HG02588 (cell line): ENCODE measurements at regions not wholly inside any gene's neighbourhood (a gene's known extent, or its start where the extent isn't known, plus 50 kb on each side); places are given as distances from the start of the nearest gene placed in this dataset.

Source experiments
- ATAC-seq: cut with Tn5 transposase; IDR thresholded peaks from one replicate; pipeline ENCODE4 v1.9.1; 2021; ENCODE audit warnings: mild to moderate bottlenecking, moderate library complexity; ENCODE audit not compliant: unreplicated experiment

GRCh38 chr2:6234702-6235101, 542.5 kb downstream of the SOX11 start:
- ATAC-seq, result no peak

GRCh38 chr2:6236317-6236716, 544.1 kb downstream of the SOX11 start:
- no peak for ATAC-seq

- no peak for ATAC-seq
Observed at GRCh38 chr2:6237039-6237660, 545.0 kb downstream of the SOX11 start.

- ATAC-seq, result no peak
Observed at GRCh38 chr2:6249557-6249956, 557.4 kb downstream of the SOX11 start.

- ATAC-seq, result no peak
Observed at GRCh38 chr2:6254441-6254840, 562.3 kb downstream of the SOX11 start.

- ATAC-seq, result no peak
Observed at GRCh38 chr2:6264198-6264597, 572.0 kb downstream of the SOX11 start.

GRCh38 chr2:6281524-6281923, 584.2 kb downstream of the CMPK2 start:
- no peak for ATAC-seq

- ATAC-seq, result no peak
Observed at GRCh38 chr2:6283259-6283658, 582.4 kb downstream of the CMPK2 start.

- ATAC-seq, result no peak
Observed at GRCh38 chr2:6287406-6287805, 578.3 kb downstream of the CMPK2 start.

GRCh38 chr2:6288791-6289190, 576.9 kb downstream of the CMPK2 start:
- no peak for ATAC-seq

- no peak for ATAC-seq
Observed at GRCh38 chr2:6290217-6291015, 575.3 kb downstream of the CMPK2 start.

- no peak for ATAC-seq
Observed at GRCh38 chr2:6294791-6295190, 570.9 kb downstream of the CMPK2 start.

GRCh38 chr2:6297238-6297637, 568.5 kb downstream of the CMPK2 start:
- peak; percentile 65 for ATAC-seq

GRCh38 chr2:6301426-6301825, 564.3 kb downstream of the CMPK2 start:
- no peak for ATAC-seq

- no peak for ATAC-seq
Observed at GRCh38 chr2:6308986-6309385, 556.7 kb downstream of the CMPK2 start.

GRCh38 chr2:6309415-6310255, 556.1 kb downstream of the CMPK2 start:
- peak; percentile 79 for ATAC-seq

GRCh38 chr2:6310256-6311215, 555.2 kb downstream of the CMPK2 start:
- ATAC-seq, result peak; percentile 27

- no peak for ATAC-seq
Observed at GRCh38 chr2:6312367-6312766, 553.3 kb downstream of the CMPK2 start.

GRCh38 chr2:6314218-6314960, 551.3 kb downstream of the CMPK2 start:
- no peak for ATAC-seq

GRCh38 chr2:6325616-6326015, 540.1 kb downstream of the CMPK2 start:
- ATAC-seq, result no peak
